ENCODE measurements at regions not wholly inside any gene's neighbourhood (a gene's known extent, or its start where the extent isn't known, plus 50 kb on each side); places are given as distances from the start of the nearest gene placed in this dataset.

DNA sequence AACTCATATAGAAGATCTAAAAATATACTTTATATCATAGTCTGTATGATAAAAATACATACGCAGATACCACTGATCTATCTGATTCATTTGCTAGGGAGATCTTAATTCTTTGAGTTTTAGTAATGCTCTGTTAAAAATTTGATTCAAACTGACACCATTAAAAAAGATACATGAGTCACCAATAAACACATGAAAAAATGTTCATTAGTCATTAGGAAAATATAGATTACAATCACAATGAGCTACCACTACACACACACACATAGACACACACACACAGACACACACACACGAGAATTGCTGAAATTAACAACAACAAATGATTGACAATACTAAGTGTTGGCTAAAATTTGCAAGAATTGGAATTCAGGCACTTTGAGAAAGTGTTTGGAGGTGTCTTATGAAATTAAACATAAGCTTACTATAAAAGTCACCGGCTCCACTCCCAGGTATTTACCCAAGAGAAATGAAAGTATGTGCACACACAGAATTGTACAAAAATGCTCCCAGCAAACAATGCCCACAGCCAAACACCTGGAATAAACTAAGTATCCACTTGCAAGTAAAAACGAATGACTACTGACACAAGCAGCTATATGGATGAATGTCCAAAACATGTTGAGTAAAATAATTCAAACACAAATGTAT, 117.7 kb upstream of the GGTLC1 start:
- no peak for DNase-seq (ENCODE audit: low read depth in 2 of 2)

DNA sequence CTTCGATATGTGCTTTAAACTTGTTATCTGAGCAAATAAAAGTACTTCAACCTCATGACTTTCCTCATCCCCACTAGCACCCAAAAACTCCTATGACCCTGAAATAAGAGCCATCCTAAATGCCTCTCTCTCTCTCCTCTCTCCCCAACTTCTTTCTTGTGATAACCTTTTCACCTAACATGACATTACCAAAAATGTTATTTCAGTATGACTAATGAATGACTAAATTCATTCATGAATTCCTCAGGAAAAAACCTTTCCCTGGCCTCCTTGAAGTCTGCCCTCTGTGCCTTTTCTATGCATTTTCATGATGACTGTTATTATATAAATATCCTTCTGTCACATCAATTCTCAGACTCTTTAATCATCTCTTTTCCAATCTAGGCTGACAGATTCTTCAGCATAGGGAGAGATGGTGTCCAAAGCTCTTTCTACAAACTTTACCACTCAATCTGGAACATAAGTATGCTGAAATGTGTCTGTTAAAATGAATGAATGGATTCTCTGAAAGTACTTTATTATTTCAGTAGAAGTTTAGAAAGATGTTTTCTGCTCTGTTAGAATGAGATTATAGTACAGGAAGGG, 114.3 kb upstream of the GGTLC1 start:
- DNase-seq (ENCODE audit: low read depth in 2 of 2), result no peak

DNA sequence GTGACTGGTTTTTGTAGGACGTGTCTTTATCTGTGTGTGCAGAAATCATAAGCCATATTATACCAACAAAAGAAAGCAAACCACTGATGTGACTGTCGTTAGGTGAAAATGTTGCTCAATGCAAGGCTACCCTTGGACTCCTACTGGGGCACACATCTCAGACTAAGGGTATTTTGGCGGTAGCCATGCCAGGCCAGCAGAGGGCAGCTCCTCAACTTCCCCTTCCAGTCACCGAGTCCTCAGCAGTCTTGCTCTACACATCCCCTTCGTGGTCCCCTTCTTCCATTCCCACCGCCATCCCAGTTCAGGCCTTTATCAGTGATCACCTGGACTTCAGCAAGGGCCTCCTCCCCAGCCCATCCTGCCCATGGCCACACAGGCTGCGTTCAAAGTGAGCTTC, 113.7 kb upstream of the GGTLC1 start:
- no peak for DNase-seq (ENCODE audit: low read depth in 2 of 2)

DNA sequence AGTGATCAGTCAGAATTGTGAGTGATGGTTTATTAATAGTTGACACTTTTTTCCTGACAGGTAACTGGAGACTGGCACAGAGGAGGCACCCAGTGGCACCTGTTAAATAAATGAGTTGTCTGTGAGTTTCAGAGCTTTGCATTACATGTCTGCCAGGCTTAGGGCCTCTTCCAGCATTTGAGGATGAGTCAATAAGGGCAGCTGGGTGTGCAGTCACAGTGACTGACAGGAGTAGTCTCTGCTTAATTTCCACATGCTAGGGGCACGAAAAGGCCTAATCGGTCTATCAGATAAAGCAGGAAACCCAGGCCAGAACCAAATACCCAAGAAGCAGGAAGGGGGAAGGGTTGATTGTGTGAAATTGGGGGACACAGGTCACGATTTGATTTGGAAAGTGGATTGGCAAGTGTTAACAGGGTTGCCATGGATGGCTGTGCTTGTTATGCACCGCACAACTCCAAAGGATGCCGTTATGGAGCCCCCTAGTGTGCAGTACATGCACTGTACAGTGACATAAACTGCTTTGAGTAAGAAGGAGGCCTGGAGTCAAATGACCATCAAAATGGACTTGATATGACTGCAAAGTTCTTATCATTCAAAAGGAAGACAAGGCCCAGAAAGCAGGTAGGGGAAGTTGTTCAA, 111.9 kb upstream of the GGTLC1 start:
- DNase-seq (ENCODE audit: low read depth in 2 of 2), result peak in 1 of 2 donors; percentile 15

DNA sequence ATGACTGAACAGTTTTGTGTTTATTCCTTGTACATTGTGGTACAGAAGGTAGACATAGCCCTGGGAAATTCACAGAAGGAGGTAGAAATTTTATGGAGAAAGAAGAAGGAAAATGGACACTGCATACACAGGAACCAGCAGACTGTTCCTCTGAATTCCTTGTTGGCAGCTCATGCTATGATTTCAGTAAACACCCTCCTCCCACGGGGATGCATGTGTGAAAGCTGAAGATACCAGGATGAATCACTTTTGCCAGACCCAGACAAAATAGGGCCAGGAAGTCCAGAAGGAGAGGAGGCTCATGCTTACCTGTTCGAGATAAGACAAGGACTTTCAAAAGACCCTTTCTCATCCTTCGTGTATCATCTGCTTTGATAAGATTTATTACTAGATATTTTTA, 110.3 kb upstream of the GGTLC1 start:
- DNase-seq (ENCODE audit: low read depth in 2 of 2), result no peak

DNA sequence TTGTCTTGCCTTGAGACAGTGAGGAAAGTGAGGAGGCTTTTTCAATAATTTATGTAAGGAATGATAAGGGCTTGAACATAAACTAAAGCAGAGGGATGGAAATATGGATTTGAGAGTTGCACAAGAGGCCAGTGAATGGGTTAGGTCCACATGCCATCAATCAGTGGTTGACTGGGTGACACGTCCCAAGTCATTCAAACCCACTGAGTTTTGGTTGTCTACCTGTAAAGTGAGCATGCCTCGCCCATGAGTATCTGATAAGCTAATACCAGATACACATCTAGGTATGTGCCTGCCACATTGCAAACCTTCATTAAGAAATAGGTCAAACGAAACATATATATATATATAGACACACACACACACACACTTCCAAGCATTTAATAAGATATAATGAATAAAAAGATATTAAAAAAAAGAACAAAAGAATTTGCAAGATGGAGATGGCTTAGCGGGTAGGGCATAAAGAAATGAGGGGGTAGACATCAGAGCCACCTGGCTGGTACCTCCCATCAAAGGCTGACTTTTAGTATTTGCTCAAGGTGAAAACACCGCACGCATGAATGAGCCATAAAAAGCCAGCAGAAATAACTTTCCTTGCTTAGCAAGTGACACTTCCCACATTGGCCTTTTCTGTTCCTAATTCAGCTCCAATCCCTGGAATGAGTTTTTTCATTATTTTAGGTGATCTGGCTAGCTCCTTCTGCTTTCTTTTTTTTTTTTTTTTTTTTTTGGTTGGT, 109.1 kb upstream of the GGTLC1 start:
- DNase-seq (ENCODE audit: low read depth in 2 of 2), result no peak

DNA sequence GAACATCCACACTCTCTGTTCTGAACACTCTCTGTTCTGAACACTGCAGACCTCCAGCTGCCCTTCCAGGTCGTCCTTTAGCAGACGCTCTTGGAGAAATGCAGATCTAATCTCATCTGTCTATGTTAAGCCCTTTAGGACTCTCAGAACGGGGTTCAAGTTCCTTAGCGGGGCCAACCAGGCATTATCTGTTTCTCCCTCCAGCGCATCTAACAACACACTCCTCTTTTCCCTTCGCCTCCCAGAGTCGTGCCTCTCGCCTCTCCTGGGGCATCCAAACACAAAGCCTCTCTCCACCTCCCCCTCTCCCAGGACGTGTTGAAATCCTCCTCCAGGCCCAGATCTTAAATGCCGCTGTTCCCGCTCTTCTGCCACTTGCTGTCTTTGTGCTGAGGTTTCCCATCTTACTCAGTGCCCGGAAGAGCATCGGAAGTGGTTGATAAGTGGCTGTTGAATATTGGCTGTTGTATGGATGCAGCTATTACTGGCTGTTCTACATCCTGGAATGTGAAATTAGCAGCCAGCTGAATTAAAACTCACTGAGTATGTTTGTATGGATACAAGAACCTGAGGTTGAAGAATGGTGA, 108.4 kb upstream of the GGTLC1 start:
- DNase-seq (ENCODE audit: low read depth in 2 of 2), result no peak

DNA sequence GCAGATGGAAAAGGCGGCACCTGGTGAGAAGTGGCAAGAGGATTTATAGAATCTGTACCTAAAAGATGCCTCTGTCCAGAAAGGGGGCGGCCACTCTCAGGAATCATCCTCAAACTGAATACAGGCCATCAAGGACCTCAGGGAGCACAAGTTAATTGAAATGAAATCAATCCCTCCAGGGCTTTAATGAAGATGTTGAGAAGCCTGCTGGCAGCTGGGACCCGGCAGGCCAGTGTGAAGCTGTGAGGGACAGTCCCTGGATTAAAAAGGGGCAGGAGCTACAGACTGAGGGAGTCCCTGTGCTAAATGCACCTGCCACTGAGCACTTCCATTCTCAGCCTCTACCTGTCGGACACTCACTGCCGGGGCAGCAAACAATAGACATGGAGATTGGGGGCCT, 107.7 kb upstream of the GGTLC1 start:
- DNase-seq (ENCODE audit: low read depth in 2 of 2), result no peak

DNA sequence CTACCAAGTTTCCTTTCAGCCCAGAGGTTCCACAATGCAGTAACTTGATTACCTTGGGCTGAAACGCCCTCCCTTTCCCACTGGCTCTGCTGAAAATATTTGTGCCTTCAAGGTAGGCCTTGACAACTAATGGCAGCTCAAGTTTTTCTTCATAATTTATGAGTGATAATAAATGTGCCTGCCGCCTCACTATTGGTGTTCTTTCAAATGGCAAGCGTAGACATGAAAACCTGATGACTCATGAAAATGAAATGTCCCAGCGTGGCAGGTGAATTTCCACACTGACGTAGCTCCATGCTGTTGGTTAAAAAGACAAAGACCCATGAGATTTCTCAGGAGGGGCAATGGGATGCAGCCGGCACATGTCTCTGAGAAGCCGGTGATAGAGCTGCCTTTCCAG, 107.2 kb upstream of the GGTLC1 start:
- no peak for DNase-seq (ENCODE audit: low read depth in 2 of 2)

DNA sequence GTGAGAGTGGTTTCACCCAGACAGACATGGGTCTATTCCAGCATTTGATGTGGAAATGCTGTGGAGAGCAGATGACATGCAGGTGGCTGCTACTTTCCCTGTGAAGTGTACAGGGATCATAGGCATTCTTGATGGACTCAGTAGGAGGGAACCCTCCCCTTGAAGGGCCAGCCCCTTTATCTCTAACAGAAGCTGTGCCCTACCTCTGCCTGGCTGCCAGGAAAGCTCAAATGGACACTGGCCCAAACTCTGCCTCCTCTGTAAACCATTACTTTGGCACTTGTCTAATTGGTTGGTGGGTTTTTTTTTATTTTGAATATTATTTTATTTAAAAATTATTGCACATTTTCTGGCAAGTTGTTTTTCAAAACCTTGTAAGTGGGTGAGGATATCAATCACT, 106.7 kb upstream of the GGTLC1 start:
- no peak for DNase-seq (ENCODE audit: low read depth in 2 of 2)

DNA sequence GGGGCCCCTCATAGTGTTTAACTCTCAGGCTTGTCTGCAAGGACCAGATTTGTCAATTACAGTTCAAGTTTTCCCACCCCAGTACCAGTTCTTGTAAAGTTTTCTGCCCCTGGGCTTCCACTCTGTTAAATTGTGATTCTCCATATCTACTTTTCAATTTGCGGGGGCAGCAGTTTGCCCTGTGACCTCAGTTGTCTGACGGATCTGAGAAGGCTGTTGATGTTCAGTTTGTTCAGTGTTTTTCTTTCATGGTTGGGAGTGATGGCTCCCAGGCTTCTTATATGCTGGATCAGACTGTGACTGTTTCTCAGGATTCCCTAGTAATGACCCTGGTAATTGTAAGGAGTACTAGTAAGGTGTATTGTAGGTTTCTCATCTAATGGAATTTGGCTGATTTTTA, 101.0 kb upstream of the GGTLC1 start:
- no peak for DNase-seq (ENCODE audit: low read depth in 2 of 2)

DNA sequence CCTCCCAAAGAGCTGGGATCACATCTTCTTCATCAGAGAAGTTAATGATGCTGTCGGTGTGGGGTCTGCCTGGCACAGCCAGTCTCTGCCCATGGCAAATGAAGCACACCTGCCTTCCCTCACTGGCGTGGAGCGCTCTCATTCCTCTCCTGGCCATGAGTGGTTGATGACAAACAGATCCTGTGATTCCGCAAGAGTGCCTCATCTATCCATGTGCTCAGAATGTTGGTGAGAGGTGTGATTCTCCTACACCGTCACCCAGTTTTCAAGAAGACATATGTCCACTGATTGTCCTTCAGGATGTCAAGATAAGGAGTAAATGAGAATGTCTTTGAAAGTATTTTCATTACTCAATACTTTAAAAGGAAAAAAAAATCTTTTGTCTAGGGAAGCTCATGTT, 97.5 kb upstream of the GGTLC1 start:
- DNase-seq (ENCODE audit: low read depth in 2 of 2), result no peak

DNA sequence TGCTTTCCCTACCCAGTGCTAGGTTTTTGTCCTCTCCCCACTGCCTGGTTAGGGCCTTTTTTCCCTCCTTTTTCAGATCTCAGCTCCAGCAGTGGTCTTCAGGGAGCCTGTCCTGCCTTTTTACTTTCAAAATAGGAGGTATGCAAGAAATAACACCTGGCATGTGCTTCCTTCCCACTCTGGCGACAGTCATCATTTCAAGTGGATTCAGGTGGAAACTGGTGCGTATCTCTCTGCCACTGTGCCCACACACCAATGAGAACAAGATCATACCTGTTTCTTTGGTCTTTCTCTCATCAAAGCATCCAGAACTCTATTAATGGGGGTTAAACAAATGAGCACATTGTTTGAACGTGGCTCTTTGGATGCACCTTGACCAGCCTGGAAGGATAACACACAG, 95.7 kb upstream of the GGTLC1 start:
- DNase-seq (ENCODE audit: low read depth in 2 of 2), result no peak

DNA sequence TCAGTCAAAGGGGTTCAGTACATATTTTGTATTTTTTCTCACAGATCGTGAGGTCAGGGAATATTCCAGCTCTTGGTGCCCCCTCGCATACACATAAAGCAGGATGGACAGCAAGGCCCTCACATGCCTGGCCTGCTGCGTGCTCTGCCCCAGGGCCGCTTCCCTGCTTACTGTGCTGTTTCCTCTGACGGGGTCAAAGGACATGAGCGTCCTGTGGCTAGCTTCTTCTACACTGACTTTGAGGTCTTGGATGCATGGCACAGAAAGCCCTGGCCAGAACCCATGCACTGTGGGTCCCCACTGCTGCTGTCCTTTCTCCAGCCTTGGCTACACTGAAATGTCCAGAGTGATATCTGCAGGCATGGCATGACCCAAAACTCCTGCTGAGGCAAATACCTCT, 92.5 kb upstream of the GGTLC1 start:
- DNase-seq (ENCODE audit: low read depth in 2 of 2), result no peak

DNA sequence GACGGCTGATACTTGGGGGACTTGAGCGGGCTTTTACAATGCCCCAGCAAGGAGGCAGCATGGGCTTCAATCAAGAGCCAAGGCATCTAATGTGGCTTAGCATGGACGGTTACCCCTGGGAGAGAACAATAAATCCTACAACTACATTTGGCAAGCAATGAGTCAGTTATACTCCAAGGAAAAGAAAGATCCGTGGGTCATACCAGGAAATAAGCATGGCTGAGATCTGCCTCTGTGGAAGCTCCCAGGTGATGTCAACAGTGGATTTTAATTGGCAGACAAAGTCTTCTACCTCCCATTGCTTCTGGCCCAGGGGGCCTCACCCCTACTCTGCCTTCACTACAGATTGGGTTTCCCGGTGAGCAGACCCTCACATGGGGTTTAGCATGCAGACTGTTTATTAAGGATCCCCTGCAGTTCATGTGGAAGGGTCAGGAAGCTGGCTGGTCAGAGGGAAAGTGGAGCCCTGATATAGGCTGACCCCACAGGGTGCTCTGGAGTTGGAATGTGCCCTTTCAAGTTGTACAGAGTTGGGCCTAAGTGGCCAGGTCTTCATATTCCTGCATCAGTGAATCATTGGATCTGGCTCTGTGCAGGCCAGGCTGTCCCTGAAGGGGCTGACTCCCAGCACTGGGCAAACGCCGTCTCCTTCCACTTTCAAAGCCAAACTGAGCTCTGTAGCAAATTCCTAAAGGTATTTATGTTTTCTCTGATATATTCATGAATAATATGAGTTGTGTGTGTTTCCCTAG, 91.3 kb upstream of the GGTLC1 start:
- DNase-seq (ENCODE audit: low read depth in 2 of 2), result no peak

DNA sequence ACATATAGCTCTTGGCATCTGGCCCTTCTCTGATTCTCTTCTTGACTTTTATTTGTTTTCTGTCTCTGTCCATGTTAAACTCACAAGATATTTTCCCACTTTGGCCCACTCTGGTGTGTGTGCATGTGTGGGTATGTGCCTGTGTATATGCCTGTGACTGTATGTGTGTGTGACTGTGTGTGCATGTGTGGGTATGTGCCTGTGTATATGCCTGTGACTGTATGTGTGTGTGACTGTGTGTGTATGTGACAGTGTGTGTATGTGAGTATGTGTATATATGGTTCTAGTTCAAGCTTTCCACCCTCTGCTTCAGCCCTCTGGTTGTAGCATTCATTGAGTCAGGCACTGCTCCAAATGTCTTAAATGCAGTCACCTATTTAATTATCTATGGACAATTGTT, 88.6 kb upstream of the GGTLC1 start:
- no peak for DNase-seq (ENCODE audit: low read depth in 2 of 2)

DNA sequence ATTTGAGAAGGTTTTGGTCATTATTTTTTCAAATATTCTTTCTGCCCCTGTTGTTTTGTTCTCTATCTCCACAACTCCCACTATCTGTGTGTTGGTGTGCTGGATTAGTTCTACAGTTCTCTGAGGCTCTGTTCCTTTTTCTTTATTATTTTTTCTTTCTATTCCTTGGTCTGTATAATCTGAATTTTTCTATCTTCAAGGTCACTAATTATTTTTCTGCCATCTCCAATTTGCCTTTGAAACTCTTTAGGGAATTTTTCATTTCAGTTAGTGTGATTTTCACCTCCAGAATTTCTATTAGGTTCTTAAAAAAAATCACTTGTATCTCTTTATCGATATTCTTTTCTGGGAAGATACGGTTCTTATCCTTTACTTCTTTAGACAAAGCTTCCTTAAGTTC, 82.1 kb upstream of the GGTLC1 start:
- no peak for DNase-seq (ENCODE audit: low read depth in 2 of 2)

DNA sequence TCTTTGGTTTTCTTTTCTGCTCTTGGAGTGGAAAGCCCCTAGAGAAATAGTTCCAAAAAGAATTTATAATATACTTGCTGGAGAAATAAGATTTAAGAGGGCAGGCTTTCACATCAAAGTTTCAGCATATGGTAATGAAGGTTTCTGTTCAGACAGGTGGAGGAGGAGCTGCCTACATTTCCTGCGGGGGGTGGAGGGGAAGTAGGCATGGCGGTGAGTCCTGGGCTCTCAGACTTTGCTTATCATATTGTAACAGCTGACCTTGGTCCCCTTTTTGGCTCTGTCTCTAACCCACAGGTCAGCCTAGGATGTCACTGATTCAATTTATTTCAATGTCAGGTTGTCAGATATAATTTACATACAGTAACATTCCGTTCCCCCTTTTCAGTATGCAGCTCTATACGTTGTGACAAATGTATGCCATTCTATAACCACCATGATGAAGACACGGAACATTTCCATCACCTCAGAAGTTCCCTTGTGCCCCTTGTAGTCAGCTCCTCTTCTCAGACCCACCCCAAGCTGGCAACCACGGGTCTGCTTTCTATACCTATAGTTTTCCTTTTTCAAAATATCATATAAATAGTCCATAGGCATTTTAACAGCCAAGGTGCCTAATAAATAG, 77.6 kb upstream of the GGTLC1 start:
- no peak for DNase-seq (ENCODE audit: low read depth in 2 of 2)

DNA sequence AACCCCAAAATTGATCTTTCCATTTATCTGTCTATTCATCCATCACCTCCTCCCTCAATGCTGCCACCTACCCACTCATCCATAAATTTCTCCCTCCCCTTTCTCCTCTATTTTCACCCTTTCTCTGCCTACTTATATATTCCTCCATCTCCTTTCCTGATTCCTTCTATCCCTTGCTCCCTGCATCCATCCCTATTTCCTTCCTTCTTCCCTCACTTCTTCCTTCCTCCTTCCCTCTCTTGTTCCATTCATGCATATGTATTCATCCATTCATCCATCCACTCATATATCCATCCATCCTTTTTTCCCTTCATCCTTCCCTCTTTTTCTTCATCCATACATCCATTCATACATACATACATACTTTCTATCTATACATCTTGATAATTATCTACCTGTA, 76.3 kb upstream of the GGTLC1 start:
- no peak for DNase-seq (ENCODE audit: low read depth in 2 of 2)

DNA sequence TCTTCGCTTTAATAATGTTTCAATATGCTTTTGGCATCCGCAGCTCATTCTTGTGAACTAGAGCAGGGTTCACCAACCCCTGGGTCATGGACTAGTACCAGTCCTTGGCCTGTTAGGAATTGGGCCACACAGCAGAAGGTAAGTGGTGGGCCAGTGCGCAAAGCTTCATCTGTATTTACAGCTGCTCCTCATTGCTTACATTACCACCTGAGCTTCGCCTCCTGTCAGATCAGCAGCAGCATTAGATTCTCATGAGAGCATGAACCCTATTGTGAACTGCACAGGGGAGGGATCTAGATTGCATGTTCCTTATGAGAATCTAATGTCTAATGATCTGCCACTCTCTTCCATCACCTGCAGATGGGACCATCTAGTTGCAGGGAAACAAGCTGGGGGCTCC, 75.5 kb upstream of the GGTLC1 start:
- DNase-seq (ENCODE audit: low read depth in 2 of 2), result no peak

DNA sequence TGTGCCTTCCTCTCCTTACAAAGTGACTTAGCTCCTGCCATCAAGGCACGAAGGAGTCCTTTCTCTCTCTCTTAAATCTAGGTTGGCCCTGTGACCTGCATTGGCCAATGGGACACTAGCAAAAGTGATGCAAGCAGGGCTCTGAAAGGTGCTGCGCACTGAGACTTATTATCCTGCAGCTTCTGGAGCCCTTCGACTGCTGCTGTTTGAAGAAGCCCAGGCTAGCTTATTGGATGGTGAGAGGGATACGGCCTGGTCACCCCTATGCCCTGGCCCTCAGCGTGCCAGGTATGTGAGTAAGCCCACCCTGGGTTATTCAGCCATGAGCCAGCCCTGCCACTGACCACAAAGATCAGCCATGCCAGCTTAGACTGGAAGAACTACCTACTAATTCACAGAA, 74.5 kb upstream of the GGTLC1 start:
- DNase-seq (ENCODE audit: low read depth in 2 of 2), result no peak

Data from stimulated activated CD8-positive, alpha-beta memory T cell treated with anti-CD3 and anti-CD28 coated beads, Interleukin-2, amount 100 ng/mL, for 48 hours (primary cell).